Smooth muscle cell (in vitro differentiated cells): ENCODE measurements at regions not wholly inside any gene's neighbourhood (a gene's known extent, or its start where the extent isn't known, plus 50 kb on each side); places are given as distances from the start of the nearest gene placed in this dataset.

ENCODE experiments used
- DNase-seq: peaks from one replicate; lab custom pipeline; 2025; ENCODE audit not compliant: unreplicated experiment; lab: John Stamatoyannopoulos, UW
- H2AFZ ChIP-seq: fragments of 200-600 bp; sonication (generic); 2 replicates; pipeline ENCODE4 v1.6.0; 2016; ENCODE audit warnings: antibody characterized with exemption, low read depth, mild to moderate bottlenecking
- H3F3A ChIP-seq: fragments of 200-600 bp; sonication (generic); 2 replicates; pipeline ENCODE4 v1.6.0; 2017; ENCODE audit warnings: antibody characterized with exemption, low read depth
- H3K27ac ChIP-seq: fragments of 200-600 bp; sonication (generic); 2 replicates; pipeline ENCODE4 v1.5.1; 2016; ENCODE audit warnings: low read depth, mild to moderate bottlenecking
- H3K27me3 ChIP-seq: fragments of 200-600 bp; sonication (generic); 2 replicates; pipeline ENCODE4 v1.6.1; 2016; ENCODE audit warnings: low read depth, mild to moderate bottlenecking
- H3K36me3 ChIP-seq: fragments of 200-600 bp; sonication (generic); 2 replicates; pipeline ENCODE4 v1.5.1; 2016; ENCODE audit warnings: low read depth
- H3K4me1 ChIP-seq: fragments of 200-600 bp; sonication (generic); 2 replicates; pipeline ENCODE4 v1.5.1; 2016; ENCODE audit warnings: low read depth
- H3K4me2 ChIP-seq: fragments of 200-600 bp; sonication (generic); 2 replicates; pipeline ENCODE4 v1.6.0; 2016; ENCODE audit warnings: mild to moderate bottlenecking
- H3K4me3 ChIP-seq: fragments of 200-600 bp; sonication (generic); 2 replicates; pipeline ENCODE4 v1.5.1; 2016; ENCODE audit warnings: mild to moderate bottlenecking
- H3K79me2 ChIP-seq: fragments of 200-600 bp; sonication (generic); 2 replicates; pipeline ENCODE4 v1.6.0; 2016; ENCODE audit warnings: low read depth, mild to moderate bottlenecking
- H3K9ac ChIP-seq: fragments of 200-600 bp; sonication (generic); 2 replicates; pipeline ENCODE4 v1.6.0; 2016; ENCODE audit warnings: low read depth
- H3K9me3 ChIP-seq: fragments of 200-600 bp; sonication (generic); replicated peaks from 2 replicates; pipeline ENCODE4 v1.5.1; 2016; ENCODE audit warnings: low read depth
- H4K20me1 ChIP-seq: fragments of 200-600 bp; sonication (generic); 2 replicates; pipeline ENCODE4 v1.6.0; 2016; ENCODE audit warnings: low read depth
- WGBS: methylation state at CpG from one replicate; pipeline ENCODE4 v1.1.7; 2016; ENCODE audit warnings: low lambda C conversion rate; 5-methylcytosine and 5-hydroxymethylcytosine counted together
- TF ChIP-seq, protein P1 (sequence below): fragments of 200-600 bp; sonication (generic); IDR thresholded peaks from 2 replicates; pipeline ENCODE4 v1.5.1; 2017; ENCODE audit warnings: borderline replicate concordance, mild to moderate bottlenecking, antibody characterized with exemption; ENCODE audit not compliant: insufficient read depth, poor library complexity, severe bottlenecking

DNA sequence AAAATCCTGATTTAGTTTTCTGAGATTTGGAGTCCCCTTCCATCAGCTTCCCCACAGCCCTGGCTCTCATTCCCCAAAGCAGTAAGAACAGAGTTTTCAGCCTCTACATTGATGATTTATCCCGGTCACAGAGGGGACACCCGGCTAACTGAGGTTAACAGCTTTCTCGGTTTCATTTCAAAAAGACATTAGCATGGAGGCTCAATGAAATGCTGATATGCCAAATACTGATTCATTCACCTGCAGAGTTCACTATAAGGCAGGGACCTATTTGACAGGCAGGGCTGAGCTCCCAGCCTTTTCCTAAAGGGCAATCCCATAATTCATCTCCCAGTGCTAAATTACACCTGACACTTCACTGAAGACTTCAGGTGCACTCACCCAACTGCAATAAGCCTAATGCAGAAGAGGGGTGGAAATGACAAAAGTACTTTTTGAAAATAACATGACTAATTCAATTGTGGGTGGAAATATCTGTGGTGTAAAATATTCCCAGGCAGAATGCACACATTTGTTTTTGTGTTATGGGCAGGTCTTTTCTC lies 99.8 kb upstream of the PMFBP1 start:
- 89% methylated on average over 3 of the region's 3 CpGs for WGBS
- DNase-seq: no peak
- Histone ChIP-seq H3K9me3 (no peaks in the 10 kb centered on the region), H3K4me3 (no peak overlapping the region), H3F3A (no peaks in the 10 kb centered on the region), H2AFZ (no peak overlapping the region), H3K79me2 (no peaks in the 10 kb centered on the region), H3K4me2 (no peak overlapping the region), H3K36me3 (no peaks in the 10 kb centered on the region), H3K27me3 (no peaks in the 10 kb centered on the region), H3K27ac (no peak overlapping the region), H4K20me1 (no peaks in the 10 kb centered on the region), H3K9ac (no peak overlapping the region), H3K4me1 (no peaks in the 10 kb centered on the region)
- TF ChIP-seq, protein P1, sequence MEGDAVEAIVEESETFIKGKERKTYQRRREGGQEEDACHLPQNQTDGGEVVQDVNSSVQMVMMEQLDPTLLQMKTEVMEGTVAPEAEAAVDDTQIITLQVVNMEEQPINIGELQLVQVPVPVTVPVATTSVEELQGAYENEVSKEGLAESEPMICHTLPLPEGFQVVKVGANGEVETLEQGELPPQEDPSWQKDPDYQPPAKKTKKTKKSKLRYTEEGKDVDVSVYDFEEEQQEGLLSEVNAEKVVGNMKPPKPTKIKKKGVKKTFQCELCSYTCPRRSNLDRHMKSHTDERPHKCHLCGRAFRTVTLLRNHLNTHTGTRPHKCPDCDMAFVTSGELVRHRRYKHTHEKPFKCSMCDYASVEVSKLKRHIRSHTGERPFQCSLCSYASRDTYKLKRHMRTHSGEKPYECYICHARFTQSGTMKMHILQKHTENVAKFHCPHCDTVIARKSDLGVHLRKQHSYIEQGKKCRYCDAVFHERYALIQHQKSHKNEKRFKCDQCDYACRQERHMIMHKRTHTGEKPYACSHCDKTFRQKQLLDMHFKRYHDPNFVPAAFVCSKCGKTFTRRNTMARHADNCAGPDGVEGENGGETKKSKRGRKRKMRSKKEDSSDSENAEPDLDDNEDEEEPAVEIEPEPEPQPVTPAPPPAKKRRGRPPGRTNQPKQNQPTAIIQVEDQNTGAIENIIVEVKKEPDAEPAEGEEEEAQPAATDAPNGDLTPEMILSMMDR: no peak

DNA sequence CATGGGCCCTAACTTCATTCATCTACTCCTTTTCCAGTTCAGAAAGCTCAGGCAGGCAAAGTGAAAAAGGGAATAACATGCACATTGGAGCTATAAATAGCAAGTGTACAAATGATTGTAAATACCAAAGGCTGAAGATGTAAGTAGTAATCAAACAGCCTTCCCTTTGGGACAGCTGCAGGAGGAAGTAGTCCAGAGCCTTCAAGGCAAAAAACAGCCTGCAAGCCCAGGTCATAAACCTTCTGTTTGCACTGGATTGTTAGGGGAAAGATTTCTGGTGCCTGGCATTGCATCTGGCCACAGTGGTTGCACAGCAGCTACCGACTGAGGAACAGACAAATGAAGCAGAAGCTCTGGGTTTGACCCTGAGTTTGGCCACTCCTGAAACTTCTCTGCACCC lies 98.6 kb upstream of the PMFBP1 start:
- no peak overlapping the region for H3K4me2 ChIP-seq
- TF ChIP-seq, protein P1: no peak
- H3K9ac ChIP-seq: no peak overlapping the region
- 36% methylated on average over 1 of the region's 1 CpG for WGBS
- H3K4me1 ChIP-seq: no peaks in the 10 kb centered on the region
- H3K27me3 ChIP-seq: no peaks in the 10 kb centered on the region
- no peaks in the 10 kb centered on the region for H3K36me3 ChIP-seq
- H2AFZ ChIP-seq: no peak overlapping the region
- no peak overlapping the region for H3K27ac ChIP-seq
- H3K9me3 ChIP-seq: no peaks in the 10 kb centered on the region
- DNase-seq: no peak
- H3K4me3 ChIP-seq: no peak overlapping the region
- no peaks in the 10 kb centered on the region for H3F3A ChIP-seq
- no peaks in the 10 kb centered on the region for H3K79me2 ChIP-seq
- H4K20me1 ChIP-seq: no peaks in the 10 kb centered on the region

DNA sequence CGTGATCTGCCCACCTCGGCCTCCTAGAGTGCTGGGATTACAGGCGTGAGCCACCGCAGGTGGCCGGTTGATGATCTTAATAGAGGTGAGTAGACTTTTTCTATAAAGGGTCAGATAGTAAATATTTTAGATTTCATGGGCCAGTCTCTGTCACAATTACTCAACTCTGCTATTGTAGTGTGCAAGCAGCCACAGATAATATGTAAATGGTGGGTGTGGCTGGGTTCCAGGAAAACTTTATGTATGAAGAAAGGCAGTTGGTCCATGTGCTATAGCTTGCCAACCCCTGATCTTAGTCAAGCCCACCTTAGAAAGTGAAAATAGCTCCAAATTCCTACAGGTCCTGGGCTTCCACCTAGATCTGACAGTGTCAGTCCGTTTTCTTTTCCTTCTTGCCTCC lies 94.9 kb upstream of the PMFBP1 start:
- no peak for DNase-seq
- Histone ChIP-seq H3K27ac (no peak overlapping the region), H3K9me3 (no peaks in the 10 kb centered on the region), H3K36me3 (no peaks in the 10 kb centered on the region), H3K4me2 (no peak overlapping the region), H3K79me2 (no peaks in the 10 kb centered on the region), H3K4me1 (no peaks in the 10 kb centered on the region), H3F3A (no peaks in the 10 kb centered on the region), H3K4me3 (no peak overlapping the region), H3K9ac (no peak overlapping the region), H3K27me3 (no peaks in the 10 kb centered on the region), H2AFZ (no peak overlapping the region), H4K20me1 (no peaks in the 10 kb centered on the region)
- 94% methylated on average over 6 of the region's 6 CpGs for WGBS
- TF ChIP-seq, protein P1: no peak

DNA sequence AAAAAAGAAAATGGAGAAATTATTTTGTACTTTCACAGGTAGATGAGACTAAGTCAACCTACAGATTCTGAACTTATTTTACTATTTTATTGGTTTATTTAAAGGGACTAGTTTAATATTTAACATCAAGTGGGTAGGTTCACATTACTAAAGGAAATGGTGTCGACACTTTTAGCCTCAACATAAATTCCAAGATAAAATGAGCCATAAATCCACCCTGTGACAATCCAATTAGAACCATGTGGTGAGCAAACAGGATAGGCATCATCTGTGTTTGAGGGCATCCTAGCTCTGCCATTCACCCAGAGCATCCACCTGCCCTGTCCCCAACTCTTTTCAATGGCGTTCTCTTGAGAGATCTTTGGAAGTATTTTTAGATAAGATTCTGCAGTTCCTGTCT lies 92.8 kb upstream of the PMFBP1 start:
- Histone ChIP-seq H3K79me2 (no peaks in the 10 kb centered on the region), H4K20me1 (no peaks in the 10 kb centered on the region), H2AFZ (no peak overlapping the region), H3K4me2 (no peak overlapping the region), H3F3A (no peaks in the 10 kb centered on the region), H3K4me3 (no peak overlapping the region), H3K9ac (no peak overlapping the region), H3K4me1 (no peaks in the 10 kb centered on the region), H3K36me3 (no peaks in the 10 kb centered on the region), H3K9me3 (no peaks in the 10 kb centered on the region), H3K27me3 (no peaks in the 10 kb centered on the region), H3K27ac (no peak overlapping the region)
- 90% methylated on average over 2 of the region's 2 CpGs for WGBS
- DNase-seq: no peak
- TF ChIP-seq, protein P1: no peak
